ENCODE measurements at regions not wholly inside any gene's neighbourhood (a gene's known extent, or its start where the extent isn't known, plus 50 kb on each side); places are given as distances from the start of the nearest gene placed in this dataset.
A peak's percentile ranks its signal among the peaks of the same experiment; 100 is the strongest.

DNA sequence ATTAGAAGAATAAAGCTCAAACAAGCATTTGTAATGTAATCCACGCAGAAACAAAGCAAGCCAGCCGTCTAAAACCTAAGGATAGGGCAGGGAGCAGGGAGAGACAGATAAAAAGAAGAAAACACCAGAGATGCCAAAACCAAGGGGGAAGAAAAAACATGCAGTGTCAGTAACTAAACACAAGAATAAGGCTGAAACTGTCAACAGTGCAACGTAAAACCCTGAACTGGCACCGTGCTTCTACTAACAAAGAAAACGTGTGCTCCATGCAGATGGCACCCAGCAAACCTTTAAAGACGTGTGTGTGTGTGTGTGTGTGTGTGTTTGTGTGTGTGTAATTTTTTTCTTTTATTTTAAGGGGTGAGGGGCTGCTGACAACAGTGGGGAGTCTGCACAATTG lies 88.4 kb upstream of the TAB2 start:
- Mint-ChIP-seq H3K4me3 (no peak overlapping the region), H3K9me3 (peaks cover 1% of the 10 kb centered on the region), H3K4me1 (peaks cover 29% of the 10 kb centered on the region), H3K36me3 (peaks cover 18% of the 10 kb centered on the region), H3K27me3 (no peaks in the 10 kb centered on the region), H3K27ac (no peak overlapping the region)
- ATAC-seq (ENCODE audit: low read depth) = no peak
- POLR2A ChIA-PET = no interaction called here
- no peak for DNase-seq

DNA sequence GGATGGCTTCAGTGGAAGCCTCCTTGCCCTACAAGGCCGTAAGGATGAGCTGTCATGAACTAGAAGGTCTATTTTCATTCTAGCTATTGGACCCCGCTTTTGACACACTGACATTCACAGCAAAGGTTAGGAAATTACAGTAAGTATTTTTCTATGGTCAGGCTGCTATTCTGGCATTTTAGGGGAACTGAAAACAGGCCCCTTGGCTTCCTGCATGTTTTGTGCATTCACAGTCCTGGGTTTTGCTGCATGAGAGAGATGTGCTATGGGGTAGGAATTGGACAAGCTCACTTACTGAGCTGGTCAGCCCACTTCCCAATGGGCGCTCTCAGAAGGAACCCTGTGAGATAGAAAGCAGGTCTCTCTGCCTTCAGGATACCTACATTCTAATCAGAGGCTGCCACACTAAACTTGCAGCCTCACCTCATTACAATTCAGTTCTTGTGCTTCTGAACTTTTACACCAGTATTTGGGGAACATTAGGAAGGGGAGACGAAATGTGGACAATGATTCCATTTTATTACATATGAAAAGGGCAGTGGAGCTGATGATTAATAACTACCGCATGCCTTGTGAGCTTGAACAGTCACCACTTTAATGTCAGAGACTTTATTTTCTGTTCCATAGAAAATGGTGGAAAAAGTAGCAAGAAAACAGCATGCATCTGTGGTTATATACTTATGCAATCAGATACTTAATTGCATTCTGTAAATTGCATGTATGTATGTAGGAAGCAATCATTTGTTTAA lies 86.6 kb upstream of the TAB2 start:
- POLR2A ChIA-PET = interaction anchor here (1.2 to 2.4 kb wide), 3 partner anchors 15 to 87 kb away, joined by 3 to 8 read pairs (median 3); partner anchors contain the start of gene TAB2
- no peak overlapping the region for H3K4me3 Mint-ChIP-seq

DNA sequence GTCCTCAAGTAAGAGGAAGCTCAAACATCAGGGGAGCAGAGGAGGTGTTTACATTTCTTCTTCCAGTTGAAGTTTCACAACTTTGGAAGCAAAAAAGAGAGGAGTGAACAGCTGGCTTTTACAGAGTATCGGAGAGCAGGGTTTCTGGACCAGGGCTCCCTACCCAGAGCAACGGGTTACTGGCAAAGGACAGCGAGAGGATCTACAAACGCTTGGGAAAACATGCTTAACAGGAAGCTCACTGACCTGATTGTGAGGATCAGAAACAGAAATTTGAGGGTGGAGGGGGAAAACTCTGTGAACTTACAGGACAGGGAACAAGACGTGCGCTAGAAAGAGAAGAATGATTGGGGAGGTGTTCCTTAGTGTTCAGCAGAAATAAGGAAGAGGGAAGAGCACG lies 85.7 kb upstream of the TAB2 start:
- no peak for ATAC-seq (ENCODE audit: low read depth)
- Mint-ChIP-seq H3K9me3 (peaks cover 5% of the 10 kb centered on the region), H3K4me3 (peak overlapping the region; percentile 13), H3K27ac (peak overlapping the region; percentile 78), H3K27me3 (no peaks in the 10 kb centered on the region), H3K4me1 (peaks cover 38% of the 10 kb centered on the region), H3K36me3 (peaks cover 20% of the 10 kb centered on the region)
- POLR2A ChIA-PET = interaction anchor here (1.2 to 2.4 kb wide), 3 partner anchors 16 to 86 kb away, joined by 3 to 8 read pairs (median 3); partner anchors contain the start of gene TAB2
- DNase-seq = no peak

More for the DNA sequence above, 86.6 kb upstream of the TAB2 start:
- H3K27me3 Mint-ChIP-seq = no peaks in the 10 kb centered on the region
- no peak for ATAC-seq (ENCODE audit: low read depth)
- no peak for DNase-seq
- no peak overlapping the region for H3K27ac Mint-ChIP-seq
- peaks cover 17% of the 10 kb centered on the region for H3K36me3 Mint-ChIP-seq
- peaks cover 3% of the 10 kb centered on the region for H3K9me3 Mint-ChIP-seq
- H3K4me1 Mint-ChIP-seq = peaks cover 39% of the 10 kb centered on the region

DNA sequence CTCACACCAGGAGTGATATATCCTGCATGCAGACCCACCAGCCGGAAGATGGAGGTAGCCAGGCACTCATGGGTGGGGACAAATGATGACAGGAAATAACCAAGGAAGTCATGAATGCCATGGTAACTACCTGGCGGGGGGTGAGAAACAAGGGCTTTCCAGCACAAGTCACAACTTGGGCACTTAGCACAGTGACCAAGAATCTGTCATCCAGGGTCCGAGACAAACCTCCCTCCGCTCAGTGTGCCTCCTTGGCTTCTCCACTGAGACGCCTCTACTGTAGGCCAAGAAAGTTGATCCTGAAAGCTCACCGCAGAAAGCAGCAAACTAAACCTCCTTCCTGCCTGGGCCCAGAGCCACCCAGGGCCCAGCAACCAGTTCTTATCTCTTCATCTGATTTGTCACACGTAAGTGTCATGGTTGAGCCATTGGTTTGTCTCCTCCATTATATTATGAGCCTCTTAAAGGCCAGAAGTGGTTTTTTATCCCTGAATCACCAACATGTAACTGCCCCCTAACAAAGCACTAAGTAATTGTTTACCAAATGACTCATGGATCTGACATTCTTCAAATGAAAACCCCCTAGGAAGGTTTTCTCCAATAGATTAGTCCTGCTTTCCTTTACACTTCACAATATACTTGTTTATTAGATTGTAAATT lies 84.3 kb upstream of the TAB2 start:
- peaks cover 11% of the 10 kb centered on the region for H3K9me3 Mint-ChIP-seq
- DNase-seq (peak; percentile 58), ATAC-seq (ENCODE audit: low read depth) (peak; percentile 78)
- H3K36me3 Mint-ChIP-seq = peaks cover 31% of the 10 kb centered on the region
- no peaks in the 10 kb centered on the region for H3K27me3 Mint-ChIP-seq
- peak overlapping the region; percentile 49 for H3K4me3 Mint-ChIP-seq
- H3K4me1 Mint-ChIP-seq = peaks cover 38% of the 10 kb centered on the region
- POLR2A ChIA-PET = interaction anchor here (0.9 kb wide), 1 partner anchor 93 kb away, joined by 3 read pairs; no protein-coding TSS in a partner anchor
- H3K27ac Mint-ChIP-seq = peak overlapping the region; percentile 87

DNA sequence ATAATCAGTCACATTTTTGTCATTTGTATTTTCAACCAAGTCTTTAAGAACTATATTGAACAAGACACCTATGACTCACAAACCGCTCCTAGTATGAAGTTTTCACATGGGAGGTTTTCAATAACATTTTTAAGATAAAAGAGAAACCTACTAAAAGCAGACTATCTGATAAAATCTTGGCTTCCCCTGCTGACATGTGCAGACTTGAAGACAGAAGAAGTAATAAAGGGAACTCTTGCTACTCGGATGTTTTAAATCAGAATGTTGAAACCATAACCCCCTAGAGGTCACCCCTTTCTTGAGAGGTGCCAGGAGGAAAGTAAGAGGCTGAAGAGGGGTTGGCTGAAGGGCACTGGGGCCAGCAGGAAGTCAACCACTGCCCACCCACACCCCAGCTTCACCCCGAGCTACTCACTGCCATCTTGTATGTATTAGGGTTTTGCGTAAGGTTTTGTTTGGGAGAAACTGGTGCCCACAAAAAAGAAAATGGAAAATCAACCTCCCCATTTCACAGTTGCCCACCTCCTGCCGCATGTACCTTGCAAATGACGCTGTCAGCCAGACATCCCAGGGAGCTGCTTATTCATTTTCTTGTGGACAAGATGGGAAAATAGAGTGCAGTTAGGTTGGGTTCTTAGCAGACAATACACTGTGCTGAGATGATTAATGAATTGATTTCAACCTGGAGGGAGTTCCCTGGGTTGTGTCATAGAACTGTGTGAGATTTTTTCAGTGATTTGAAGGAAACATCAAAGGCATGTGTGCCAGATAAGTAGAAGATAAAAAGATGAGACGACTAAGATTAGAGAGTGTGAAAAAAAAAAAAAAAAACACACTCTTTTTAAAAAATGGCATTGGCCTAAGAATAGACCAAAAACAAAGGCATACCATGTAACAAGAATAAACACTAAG lies 83.2 kb upstream of the TAB2 start:
- peaks cover 39% of the 10 kb centered on the region for H3K36me3 Mint-ChIP-seq
- peak; percentile 37 for ATAC-seq (ENCODE audit: low read depth)
- no peaks in the 10 kb centered on the region for H3K27me3 Mint-ChIP-seq
- peak overlapping the region; percentile 87 for H3K27ac Mint-ChIP-seq
- no peak for DNase-seq
- peaks cover 38% of the 10 kb centered on the region for H3K4me1 Mint-ChIP-seq
- H3K9me3 Mint-ChIP-seq = peaks cover 18% of the 10 kb centered on the region
- POLR2A ChIA-PET = interaction anchor here (1.2 to 1.6 kb wide), 2 partner anchors 83 to 94 kb away, joined by 3 to 10 read pairs; partner anchors contain the start of gene TAB2
- H3K4me3 Mint-ChIP-seq = peak overlapping the region; percentile 49

DNA sequence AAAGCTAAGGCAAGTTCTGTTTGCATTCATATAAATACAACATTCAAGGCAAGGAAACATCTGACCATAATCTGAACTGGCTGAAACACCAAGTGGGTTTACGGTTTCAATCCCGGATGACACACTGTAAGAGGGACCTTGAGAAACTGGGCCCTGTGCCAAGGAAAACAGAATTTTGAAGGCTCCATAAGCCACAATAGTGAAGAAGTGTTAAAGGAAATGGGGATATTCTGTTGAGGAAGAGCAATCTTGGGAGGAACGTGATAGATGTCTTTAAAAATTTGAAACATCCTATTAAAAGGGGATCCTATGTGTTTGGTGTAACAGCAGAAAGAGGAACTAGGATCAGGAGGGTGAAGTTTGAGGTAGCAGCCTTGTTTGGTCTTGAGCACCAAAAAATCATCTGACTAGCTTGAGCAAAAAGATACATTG lies 82.4 kb upstream of the TAB2 start:
- Mint-ChIP-seq H3K4me3 (no peak overlapping the region), H3K36me3 (peaks cover 43% of the 10 kb centered on the region), H3K27ac (peak overlapping the region; percentile 74), H3K27me3 (no peaks in the 10 kb centered on the region), H3K4me1 (peaks cover 38% of the 10 kb centered on the region), H3K9me3 (peaks cover 20% of the 10 kb centered on the region)
- ATAC-seq (ENCODE audit: low read depth) (no peak), DNase-seq (no peak)
- POLR2A ChIA-PET = interaction anchor here (1.2 to 1.6 kb wide), 2 partner anchors 82 to 95 kb away, joined by 3 to 10 read pairs; partner anchors contain the start of gene TAB2

DNA sequence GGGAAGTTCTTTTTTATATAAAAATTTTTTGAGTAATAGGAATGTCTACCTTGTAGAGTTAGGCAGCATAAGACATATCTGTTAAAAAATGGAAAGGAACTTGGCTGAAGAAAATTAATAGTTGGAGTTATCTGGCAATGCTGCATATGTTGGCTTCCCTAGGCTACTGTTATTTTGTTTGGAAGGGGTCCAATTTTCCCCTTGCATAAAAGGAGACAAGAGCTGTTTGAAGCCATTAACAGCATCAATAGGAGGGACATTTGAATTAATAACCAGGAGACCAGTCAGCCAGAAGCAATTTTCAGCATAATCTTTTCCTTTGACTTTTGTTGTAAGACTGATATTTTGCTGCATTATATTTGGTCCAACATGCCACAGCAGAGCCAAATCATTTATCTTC lies 80.9 kb upstream of the TAB2 start:
- Mint-ChIP-seq H3K27me3 (no peaks in the 10 kb centered on the region), H3K36me3 (peaks cover 45% of the 10 kb centered on the region), H3K4me1 (peaks cover 36% of the 10 kb centered on the region), H3K4me3 (no peak overlapping the region), H3K9me3 (peaks cover 24% of the 10 kb centered on the region), H3K27ac (no peak overlapping the region)
- ATAC-seq (ENCODE audit: low read depth) (no peak), DNase-seq (no peak)
- POLR2A ChIA-PET = no interaction called here

DNA sequence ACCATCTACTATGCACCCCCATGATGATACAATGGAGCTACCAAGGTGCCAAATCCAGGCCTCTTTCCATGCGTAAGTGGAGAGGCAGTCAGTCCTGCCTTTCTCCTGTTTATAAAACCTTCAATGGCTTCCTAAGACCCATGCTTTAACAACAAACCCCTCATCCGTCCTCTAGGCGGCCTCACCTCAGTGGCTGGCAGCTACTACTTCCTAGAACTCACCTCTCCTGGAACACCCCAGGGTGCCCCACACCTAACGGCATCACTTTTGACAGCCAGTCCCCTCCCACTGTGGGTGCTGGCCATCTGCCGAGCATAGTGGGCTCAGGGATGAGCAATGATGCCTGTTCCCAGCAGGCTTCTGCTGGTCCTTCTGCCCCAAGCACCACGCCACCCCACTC lies 80.0 kb upstream of the TAB2 start:
- H3K36me3 Mint-ChIP-seq = peaks cover 47% of the 10 kb centered on the region
- DNase-seq = no peak
- peaks cover 29% of the 10 kb centered on the region for H3K4me1 Mint-ChIP-seq
- ATAC-seq (ENCODE audit: low read depth) = no peak
- POLR2A ChIA-PET = interaction anchor here (0.5 kb wide), 1 partner anchor 16 kb away, joined by 4 read pairs; no protein-coding TSS in a partner anchor
- H3K9me3 Mint-ChIP-seq = peaks cover 28% of the 10 kb centered on the region
- no peak overlapping the region for H3K4me3 Mint-ChIP-seq
- no peaks in the 10 kb centered on the region for H3K27me3 Mint-ChIP-seq
- no peak overlapping the region for H3K27ac Mint-ChIP-seq

DNA sequence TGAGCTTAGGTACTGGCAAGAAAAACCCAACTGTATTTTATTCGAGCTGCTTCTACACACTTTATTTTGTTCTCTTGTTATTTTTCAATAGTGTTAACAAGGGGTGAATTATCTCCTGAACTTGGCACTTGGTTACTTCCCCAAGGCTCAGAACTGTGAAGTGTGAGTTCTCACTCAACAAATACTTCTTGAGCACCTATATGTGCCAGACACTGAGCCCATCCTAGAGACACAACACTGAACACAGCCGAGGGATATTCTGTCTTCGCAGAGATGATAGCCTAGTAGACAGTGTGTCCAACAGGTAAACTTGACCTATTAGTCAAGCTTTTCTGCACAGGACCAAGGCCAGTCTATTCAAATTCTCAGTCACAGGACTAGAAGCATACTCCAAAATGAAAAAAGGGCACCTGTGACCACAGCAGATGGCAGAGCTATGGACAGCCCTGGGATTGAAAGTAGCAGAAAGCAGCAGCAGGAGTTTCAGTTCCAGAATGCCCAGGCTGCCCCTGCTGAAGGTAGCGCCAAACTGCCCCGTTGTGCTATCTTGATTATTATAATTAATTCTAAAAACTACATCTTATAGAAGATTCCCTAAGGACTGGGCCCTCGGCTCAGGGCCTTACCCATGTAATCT lies 77.8 kb upstream of the TAB2 start:
- DNase-seq = no peak
- POLR2A ChIA-PET = interaction anchor here (1.0 kb wide), 1 partner anchor 21 kb away, joined by 3 read pairs; no protein-coding TSS in a partner anchor
- no peak for ATAC-seq (ENCODE audit: low read depth)
- Mint-ChIP-seq H3K4me3 (no peak overlapping the region), H3K9me3 (peaks cover 31% of the 10 kb centered on the region), H3K4me1 (peaks cover 8% of the 10 kb centered on the region), H3K36me3 (peaks cover 54% of the 10 kb centered on the region), H3K27ac (no peak overlapping the region), H3K27me3 (no peaks in the 10 kb centered on the region)

DNA sequence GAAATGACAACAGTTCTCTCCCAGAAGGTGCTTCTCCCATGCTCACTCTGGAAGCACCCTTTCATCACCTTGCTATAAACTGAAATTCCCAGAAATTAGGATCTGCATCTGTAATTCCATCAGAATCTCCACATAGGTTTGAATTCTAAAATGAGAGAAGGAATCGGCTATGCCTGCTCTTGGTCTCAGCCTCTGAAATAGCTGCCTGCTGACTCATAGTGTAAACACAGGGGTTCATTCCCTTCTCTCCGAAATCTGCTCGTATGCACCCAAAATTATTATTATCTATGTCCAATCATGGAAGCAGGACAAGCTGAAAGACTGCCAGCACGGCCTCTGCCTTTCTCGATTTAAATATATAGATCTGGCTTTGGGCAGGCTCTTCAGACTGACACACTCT lies 74.6 kb upstream of the TAB2 start:
- POLR2A ChIA-PET = no interaction called here
- peaks cover 12% of the 10 kb centered on the region for H3K4me1 Mint-ChIP-seq

DNA sequence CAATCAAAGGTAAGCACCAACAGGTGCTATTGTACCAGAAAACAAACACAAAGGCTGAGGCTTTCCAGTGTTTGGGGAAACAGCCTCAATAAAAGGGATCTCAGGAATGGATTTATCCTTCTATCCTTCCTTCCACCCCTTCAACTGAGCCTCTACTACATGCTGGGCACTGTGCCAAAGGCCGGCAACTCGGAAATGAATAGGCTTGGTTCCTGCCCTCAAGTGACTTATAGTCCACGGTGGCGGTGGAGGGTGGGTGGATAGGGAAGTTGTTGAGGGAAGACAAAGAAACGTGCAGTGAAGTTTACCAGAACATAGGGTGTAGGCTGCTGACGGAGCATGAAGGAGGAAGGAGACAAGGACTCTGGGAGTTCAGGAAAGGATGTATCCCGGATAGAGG lies 73.4 kb upstream of the TAB2 start:
- no peak for ATAC-seq (ENCODE audit: low read depth)
- DNase-seq = no peak
- H3K27ac Mint-ChIP-seq = no peak overlapping the region

More for the DNA sequence above, 74.6 kb upstream of the TAB2 start:
- Mint-ChIP-seq H3K9me3 (peaks cover 23% of the 10 kb centered on the region), H3K36me3 (peaks cover 41% of the 10 kb centered on the region), H3K27ac (no peak overlapping the region), H3K4me3 (no peak overlapping the region), H3K27me3 (no peaks in the 10 kb centered on the region)
- DNase-seq (no peak), ATAC-seq (ENCODE audit: low read depth) (no peak)

DNA sequence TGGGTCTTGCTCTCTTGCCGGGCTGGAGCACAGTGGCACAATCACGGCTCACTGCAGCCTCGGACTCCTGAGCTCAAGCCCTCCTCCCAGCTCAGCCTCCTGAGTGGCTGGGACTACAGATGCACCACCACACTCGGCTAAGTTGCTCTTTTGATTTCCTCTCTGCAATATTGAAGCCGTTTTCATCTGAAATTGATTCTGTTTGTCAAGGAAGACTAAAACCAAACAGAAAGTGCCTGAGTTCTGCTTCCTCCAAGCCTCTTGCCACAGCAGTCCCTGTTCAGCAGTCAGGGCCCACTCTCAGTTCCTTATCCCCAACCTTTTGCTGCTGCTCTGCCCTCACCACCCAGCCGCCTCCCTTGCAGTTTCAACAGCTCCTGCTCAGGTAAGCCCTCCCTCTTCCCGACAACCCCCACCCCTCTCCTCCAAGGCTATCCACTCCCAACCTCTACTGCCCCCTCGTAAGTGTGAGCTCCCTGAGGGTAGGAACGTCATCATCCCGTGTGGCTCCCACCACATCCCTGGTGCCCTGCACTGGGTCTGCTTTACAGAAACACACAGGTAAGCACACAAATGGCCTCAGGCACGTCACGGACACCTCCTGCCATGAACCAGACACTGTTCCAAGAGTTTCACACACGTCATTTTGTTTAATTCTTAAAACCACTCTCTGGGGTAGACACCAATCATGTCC lies 70.7 kb upstream of the TAB2 start:
- Mint-ChIP-seq H3K36me3 (peaks cover 15% of the 10 kb centered on the region), H3K9me3 (peaks cover 6% of the 10 kb centered on the region), H3K27me3 (no peaks in the 10 kb centered on the region), H3K4me1 (peaks cover 32% of the 10 kb centered on the region), H3K27ac (peak overlapping the region; percentile 78), H3K4me3 (peak overlapping the region; percentile 44)
- no peak for ATAC-seq (ENCODE audit: low read depth)
- POLR2A ChIA-PET = no interaction called here
- DNase-seq = no peak

More for the DNA sequence above, 73.4 kb upstream of the TAB2 start:
- H3K4me3 Mint-ChIP-seq = no peak overlapping the region
- peaks cover 14% of the 10 kb centered on the region for H3K9me3 Mint-ChIP-seq
- H3K27me3 Mint-ChIP-seq = no peaks in the 10 kb centered on the region
- peaks cover 30% of the 10 kb centered on the region for H3K36me3 Mint-ChIP-seq
- H3K4me1 Mint-ChIP-seq = peaks cover 22% of the 10 kb centered on the region
- POLR2A ChIA-PET = no interaction called here
